Osteoblast (primary cell): ENCODE measurements at regions not wholly inside any gene's neighbourhood (a gene's known extent, or its start where the extent isn't known, plus 50 kb on each side); places are given as distances from the start of the nearest gene placed in this dataset.

Experiments used
- DNase-seq: peaks from one replicate; pipeline ENCODE4 v3.0.0; 2011; ENCODE audit warnings: low spot score, mixed read lengths; ENCODE audit not compliant: insufficient read length; ENCODE audit errors: missing footprints
- H2AFZ ChIP-seq: 2 replicates; pipeline ENCODE4 v1.6.0; 2011; ENCODE audit warnings: mild to moderate bottlenecking, low read length
- H3K27ac ChIP-seq: 2 replicates; pipeline ENCODE4 v1.5.1; 2011; ENCODE audit warnings: mild to moderate bottlenecking, low read depth, low read length, moderate library complexity
- H3K27me3 ChIP-seq: 2 replicates; pipeline ENCODE4 v1.6.0; 2012; ENCODE audit warnings: mild to moderate bottlenecking, control low read depth, inconsistent platforms, low read length, moderate library complexity; ENCODE audit not compliant: insufficient read depth
- H3K36me3 ChIP-seq: 2 replicates; pipeline ENCODE4 v1.5.1; 2011; ENCODE audit warnings: mild to moderate bottlenecking, low read length, control low read depth, moderate library complexity; ENCODE audit not compliant: insufficient read depth
- H3K4me1 ChIP-seq: 2 replicates; pipeline ENCODE4 v1.5.1; 2011; ENCODE audit warnings: mild to moderate bottlenecking, low read length, control low read depth, moderate library complexity; ENCODE audit not compliant: insufficient read depth
- H3K4me2 ChIP-seq: 2 replicates; pipeline ENCODE4 v1.6.0; 2011; ENCODE audit warnings: mild to moderate bottlenecking, low read length; ENCODE audit not compliant: insufficient read depth
- H3K4me3 ChIP-seq: fragments of 200-600 bp; sonication (generic); 3 replicates; pipeline ENCODE4 v1.5.1; 2012; ENCODE audit warnings: mild to moderate bottlenecking, low read length, inconsistent platforms; ENCODE audit not compliant: insufficient read depth
- H3K79me2 ChIP-seq: 2 replicates; pipeline ENCODE4 v1.6.0; 2012; ENCODE audit warnings: mild to moderate bottlenecking, low read length, control low read depth, inconsistent platforms; ENCODE audit not compliant: insufficient read depth
- H3K9me3 ChIP-seq: 2 replicates; pipeline ENCODE4 v1.5.1; 2011; ENCODE audit warnings: low read depth, low read length, control low read depth
- H4K20me1 ChIP-seq: 2 replicates; pipeline ENCODE4 v1.6.0; 2012; ENCODE audit warnings: mild to moderate bottlenecking, low read length, control low read depth; ENCODE audit not compliant: insufficient read depth
- CTCF ChIP-seq: IDR thresholded peaks from 2 replicates; pipeline ENCODE4 v1.5.1; 2011; ENCODE audit warnings: mild to moderate bottlenecking, low read depth, low read length, moderate library complexity; ENCODE audit errors: extremely low read depth

GRCh38 chr4:66294638-66295037 is 624.3 kb upstream of the EPHA5 start:
- Histone ChIP-seq H3K4me2 (no peak overlapping the region), H3K4me3 (no peak overlapping the region), H3K4me1 (no peaks in the 10 kb centered on the region), H3K36me3 (no peaks in the 10 kb centered on the region), H3K79me2 (no peaks in the 10 kb centered on the region), H3K27ac (no peak overlapping the region), H3K27me3 (no peaks in the 10 kb centered on the region), H3K9me3 (no peaks in the 10 kb centered on the region), H2AFZ (no peak overlapping the region), H4K20me1 (no peaks in the 10 kb centered on the region)
- TF ChIP-seq CTCF: no peak
- DNase-seq: no peak

GRCh38 chr4:66284991-66285451 is 614.7 kb upstream of the EPHA5 start:
- Histone ChIP-seq H3K4me2 (no peak overlapping the region), H3K36me3 (no peaks in the 10 kb centered on the region), H3K79me2 (no peaks in the 10 kb centered on the region), H3K4me1 (no peaks in the 10 kb centered on the region), H4K20me1 (no peaks in the 10 kb centered on the region), H2AFZ (no peak overlapping the region), H3K9me3 (no peaks in the 10 kb centered on the region), H3K27me3 (no peaks in the 10 kb centered on the region), H3K27ac (no peak overlapping the region), H3K4me3 (no peak overlapping the region)
- no peak for DNase-seq
- no peak for TF ChIP-seq CTCF

GRCh38 chr4:66279084-66279483 is 608.8 kb upstream of the EPHA5 start:
- H3K9me3 ChIP-seq: no peaks in the 10 kb centered on the region
- H3K27me3 ChIP-seq: no peaks in the 10 kb centered on the region
- no peak overlapping the region for H3K4me2 ChIP-seq
- no peak overlapping the region for H3K4me3 ChIP-seq
- no peak for DNase-seq
- no peaks in the 10 kb centered on the region for H3K79me2 ChIP-seq
- H3K4me1 ChIP-seq: no peaks in the 10 kb centered on the region
- H4K20me1 ChIP-seq: no peaks in the 10 kb centered on the region
- no peak overlapping the region for H2AFZ ChIP-seq
- H3K36me3 ChIP-seq: no peaks in the 10 kb centered on the region
- TF ChIP-seq CTCF: no peak
- H3K27ac ChIP-seq: no peak overlapping the region

GRCh38 chr4:66275411-66276038 is 605.2 kb upstream of the EPHA5 start:
- Histone ChIP-seq H3K27me3 (no peaks in the 10 kb centered on the region), H3K4me3 (no peak overlapping the region), H3K9me3 (no peaks in the 10 kb centered on the region), H3K4me2 (no peak overlapping the region), H3K27ac (no peak overlapping the region), H4K20me1 (no peaks in the 10 kb centered on the region), H3K4me1 (no peaks in the 10 kb centered on the region), H3K36me3 (no peaks in the 10 kb centered on the region), H2AFZ (peak overlapping the region; percentile 60), H3K79me2 (no peaks in the 10 kb centered on the region)
- peak; percentile 79 for DNase-seq
- TF ChIP-seq CTCF: no peak
